HEK293T (cell line): ENCODE measurements at regions not wholly inside any gene's neighbourhood (a gene's known extent, or its start where the extent isn't known, plus 50 kb on each side); places are given as distances from the start of the nearest gene placed in this dataset.
"Not testable (repeated sequence)": the region's sequence is repeated elsewhere in the genome, so short reads cannot be mapped to it uniquely, and the experiment has no call there.

Source experiments
- CTCF ChIA-PET: fragments of 350-600 bp; formaldehyde crosslinking; extraction: SDS; loops from one replicate; lab custom pipeline; 2021; ENCODE audit warnings: antibody characterized with exemption, inconsistent platforms; lab: Yijun Ruan, JAX
- POLR2A ChIA-PET: fragments of 350-600 bp; formaldehyde crosslinking; extraction: SDS; loops from one replicate; lab custom pipeline; 2020; ENCODE audit warnings: antibody characterized with exemption, inconsistent platforms; lab: Yijun Ruan, JAX
- DNase-seq: peaks from one replicate; pipeline ENCODE4 v3.0.0; 2012; ENCODE audit warnings: mixed read lengths; ENCODE audit errors: extremely low spot score
- ARNT ChIP-seq: fragments of 450-650 bp; IDR thresholded peaks from 2 replicates; pipeline ENCODE4 v1.6.1; 2017; ENCODE audit warnings: mild to moderate bottlenecking
- BHLHE40 ChIP-seq: fragments of 450-650 bp; IDR thresholded peaks from 2 replicates; pipeline ENCODE4 v1.6.1; 2016; ENCODE audit warnings: mild to moderate bottlenecking, moderate library complexity, borderline replicate concordance
- CTBP1 ChIP-seq: fragments of 450-650 bp; IDR thresholded peaks from 2 replicates; pipeline ENCODE4 v1.6.1; 2016; ENCODE audit warnings: borderline replicate concordance
- ELF4 ChIP-seq: fragments of 450-650 bp; IDR thresholded peaks from 2 replicates; pipeline ENCODE4 v1.6.1; 2017; ENCODE audit warnings: antibody characterized with exemption
- FOXA1 ChIP-seq: fragments of 450-650 bp; IDR thresholded peaks from 2 replicates; pipeline ENCODE4 v1.6.1; 2016; ENCODE audit warnings: mild to moderate bottlenecking
- FOXK2 ChIP-seq: fragments of 450-650 bp; IDR thresholded peaks from 2 replicates; pipeline ENCODE4 v1.6.1; 2016; ENCODE audit warnings: mild to moderate bottlenecking
- FOXM1 ChIP-seq: fragments of 450-650 bp; IDR thresholded peaks from 2 replicates; pipeline ENCODE4 v1.6.1; 2017; ENCODE audit warnings: mild to moderate bottlenecking, borderline replicate concordance
- HDGF ChIP-seq: fragments of 450-650 bp; IDR thresholded peaks from 2 replicates; pipeline ENCODE4 v1.6.1; 2017; ENCODE audit warnings: antibody characterized with exemption, borderline replicate concordance
- L3MBTL2 ChIP-seq: fragments of 450-650 bp; conservative IDR thresholded peaks from 2 replicates; pipeline ENCODE4 v1.6.1; 2016; ENCODE audit warnings: mild to moderate bottlenecking
- LEF1 ChIP-seq: fragments of 450-650 bp; IDR thresholded peaks from 2 replicates; pipeline ENCODE4 v1.6.1; 2017; ENCODE audit warnings: mild to moderate bottlenecking, borderline replicate concordance
- NFRKB ChIP-seq: fragments of 450-650 bp; IDR thresholded peaks from 2 replicates; pipeline ENCODE4 v1.6.1; 2016; ENCODE audit warnings: mild to moderate bottlenecking, moderate library complexity
- PKNOX1 ChIP-seq: fragments of 450-650 bp; IDR thresholded peaks from 2 replicates; pipeline ENCODE4 v1.6.1; 2016
- SP1 ChIP-seq: fragments of 450-650 bp; IDR thresholded peaks from 2 replicates; pipeline ENCODE4 v1.6.1; 2017
- SUZ12 ChIP-seq: fragments of 450-650 bp; IDR thresholded peaks from 2 replicates; pipeline ENCODE4 v1.6.1; 2016; ENCODE audit warnings: mild to moderate bottlenecking
- TARDBP ChIP-seq: fragments of 450-650 bp; IDR thresholded peaks from 2 replicates; pipeline ENCODE4 v1.6.1; 2016
- ZNF384 ChIP-seq: fragments of 450-650 bp; IDR thresholded peaks from 2 replicates; pipeline ENCODE4 v1.6.1; 2016

GRCh38 chr2:34724107-34724506 lies 1125.0 kb upstream of the FAM98A start:
- ChIA-PET CTCF (no interaction called here), POLR2A (no interaction called here)
- TF ChIP-seq ELF4, result no peak
- no peak for TF ChIP-seq SP1
- no peak for TF ChIP-seq CTBP1
- no peak for TF ChIP-seq PKNOX1
- TF ChIP-seq BHLHE40, result no peak
- no peak for TF ChIP-seq ZNF384
- no peak for TF ChIP-seq SUZ12
- no peak for TF ChIP-seq FOXK2
- no peak for TF ChIP-seq FOXM1
- no peak for TF ChIP-seq HDGF
- no peak for TF ChIP-seq NFRKB
- no peak for TF ChIP-seq L3MBTL2
- no peak for TF ChIP-seq ARNT
- TF ChIP-seq LEF1, result no peak
- TF ChIP-seq FOXA1, result no peak
- no peak for TF ChIP-seq TARDBP
- DNase-seq, result no peak

- no peak for TF ChIP-seq HDGF
- no peak for TF ChIP-seq FOXK2
- no peak for TF ChIP-seq SP1
- no peak for TF ChIP-seq TARDBP
- no peak for TF ChIP-seq BHLHE40
- TF ChIP-seq ZNF384, result no peak
- TF ChIP-seq PKNOX1, result no peak
- TF ChIP-seq FOXM1, result no peak
- TF ChIP-seq FOXA1, result no peak
- no peak for TF ChIP-seq NFRKB
- no peak for TF ChIP-seq ARNT
- TF ChIP-seq ELF4, result no peak
- no peak for TF ChIP-seq SUZ12
- TF ChIP-seq L3MBTL2, result no peak
- CTCF ChIA-PET, result no interaction called here
- POLR2A ChIA-PET, result no interaction called here
- DNase-seq, result no peak
These were observed 1124.6 kb upstream of the FAM98A start for GRCh38 chr2:34723683-34724082.

GRCh38 chr2:34719206-34719605 lies 1120.1 kb upstream of the FAM98A start:
- peak; percentile 11 for DNase-seq
- ChIA-PET CTCF (no interaction called here), POLR2A (no interaction called here)
- TF ChIP-seq HDGF, result no peak
- no peak for TF ChIP-seq SP1
- TF ChIP-seq FOXM1, result no peak
- no peak for TF ChIP-seq FOXK2
- TF ChIP-seq CTBP1, result no peak
- TF ChIP-seq ZNF384, result no peak
- no peak for TF ChIP-seq ELF4
- TF ChIP-seq NFRKB, result no peak
- no peak for TF ChIP-seq LEF1
- no peak for TF ChIP-seq SUZ12
- no peak for TF ChIP-seq ARNT
- no peak for TF ChIP-seq L3MBTL2
- TF ChIP-seq PKNOX1, result no peak
- TF ChIP-seq BHLHE40, result no peak
- no peak for TF ChIP-seq TARDBP

GRCh38 chr2:34705551-34706247 lies 1106.6 kb upstream of the FAM98A start:
- ChIA-PET CTCF (no interaction called here), POLR2A (no interaction called here)
- no peak for DNase-seq
- TF ChIP-seq HDGF (no peak), BHLHE40 (no peak), NFRKB (no peak), SUZ12 (no peak), ARNT (no peak), ZNF384 (no peak), FOXA1 (no peak), LEF1 (no peak), ELF4 (no peak), SP1 (no peak), FOXM1 (no peak), FOXK2 (no peak), L3MBTL2 (no peak), CTBP1 (no peak), TARDBP (no peak), PKNOX1 (no peak)

GRCh38 chr2:34703292-34703691 lies 1104.2 kb upstream of the FAM98A start:
- no peak for TF ChIP-seq ARNT
- TF ChIP-seq LEF1, result no peak
- TF ChIP-seq ZNF384, result no peak
- TF ChIP-seq CTBP1, result no peak
- no peak for TF ChIP-seq FOXA1
- no peak for TF ChIP-seq TARDBP
- no peak for TF ChIP-seq SP1
- TF ChIP-seq L3MBTL2, result no peak
- TF ChIP-seq FOXM1, result no peak
- TF ChIP-seq NFRKB, result no peak
- no peak for TF ChIP-seq PKNOX1
- no peak for TF ChIP-seq BHLHE40
- TF ChIP-seq SUZ12, result no peak
- TF ChIP-seq HDGF, result no peak
- TF ChIP-seq FOXK2, result no peak
- ChIA-PET POLR2A (no interaction called here), CTCF (no interaction called here)
- no peak for DNase-seq

GRCh38 chr2:34702391-34702790 lies 1103.3 kb upstream of the FAM98A start:
- CTCF ChIA-PET, POLR2A ChIA-PET, DNase-seq: not testable (repeated sequence)

GRCh38 chr2:34677591-34677990 lies 1078.5 kb upstream of the FAM98A start:
- CTCF ChIA-PET, result not testable (repeated sequence)

GRCh38 chr2:34677119-34677531 lies 1078.0 kb upstream of the FAM98A start:
- DNase-seq, CTCF ChIA-PET, POLR2A ChIA-PET: not testable (repeated sequence)

More at GRCh38 chr2:34677591-34677990, 1078.5 kb upstream of the FAM98A start:
- DNase-seq, POLR2A ChIA-PET: not testable (repeated sequence)
